DMS 273 (cell line): ENCODE measurements at regions not wholly inside any gene's neighbourhood (a gene's known extent, or its start where the extent isn't known, plus 50 kb on each side); places are given as distances from the start of the nearest gene placed in this dataset.
"Not testable (repeated sequence)": the region's sequence is repeated elsewhere in the genome, so short reads cannot be mapped to it uniquely, and the experiment has no call there.

Experiments
- DNase-seq: peaks from one replicate; lab custom pipeline; 2025; ENCODE audit not compliant: unreplicated experiment; lab: John Stamatoyannopoulos, UW

DNA sequence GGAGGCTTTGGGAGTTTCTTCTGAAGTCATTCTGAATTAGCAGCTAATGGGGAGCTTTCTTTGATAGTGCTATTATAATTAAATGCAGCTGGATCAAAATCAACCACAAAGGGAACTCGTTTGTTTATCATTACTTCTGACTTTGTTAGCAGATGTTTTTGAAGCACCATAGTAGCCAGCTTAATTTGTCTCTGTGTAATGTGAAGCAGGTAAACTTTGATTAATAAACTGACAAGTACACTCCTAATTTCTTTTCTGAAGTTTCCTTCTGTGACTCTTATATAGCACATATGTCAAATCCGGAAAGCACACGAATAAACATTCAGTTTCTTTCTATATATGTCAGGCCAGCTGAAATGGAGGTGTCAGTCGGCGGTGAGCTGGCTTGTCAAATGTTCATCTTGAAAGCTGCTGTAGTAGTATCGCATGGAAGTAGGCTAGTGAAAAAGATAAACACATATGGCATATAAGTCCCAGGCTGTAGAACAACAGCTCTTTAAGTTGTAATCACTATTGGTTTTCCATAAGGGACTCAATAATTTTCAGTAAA, 451.9 kb upstream of the ZEB2 start:
- no peak for DNase-seq

DNA sequence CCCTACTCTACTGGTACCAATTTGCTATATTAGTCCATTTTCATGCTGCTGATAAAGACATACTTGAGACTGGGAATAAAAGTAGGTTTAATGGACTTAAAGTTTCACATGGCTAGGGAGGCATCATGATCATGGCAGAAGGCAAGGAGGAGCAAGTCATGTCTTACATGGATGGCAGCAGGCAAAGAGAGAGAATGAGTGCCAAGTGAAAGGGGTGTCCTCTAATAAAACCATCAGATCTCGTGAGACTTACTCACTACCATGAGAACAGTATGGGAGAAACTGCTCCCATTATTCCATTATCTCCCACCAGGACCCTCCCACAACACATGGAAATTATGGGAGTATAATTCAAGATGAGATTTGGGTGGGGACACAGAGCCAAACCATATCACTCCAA, 450.5 kb upstream of the ZEB2 start:
- not testable (repeated sequence) for DNase-seq

DNA sequence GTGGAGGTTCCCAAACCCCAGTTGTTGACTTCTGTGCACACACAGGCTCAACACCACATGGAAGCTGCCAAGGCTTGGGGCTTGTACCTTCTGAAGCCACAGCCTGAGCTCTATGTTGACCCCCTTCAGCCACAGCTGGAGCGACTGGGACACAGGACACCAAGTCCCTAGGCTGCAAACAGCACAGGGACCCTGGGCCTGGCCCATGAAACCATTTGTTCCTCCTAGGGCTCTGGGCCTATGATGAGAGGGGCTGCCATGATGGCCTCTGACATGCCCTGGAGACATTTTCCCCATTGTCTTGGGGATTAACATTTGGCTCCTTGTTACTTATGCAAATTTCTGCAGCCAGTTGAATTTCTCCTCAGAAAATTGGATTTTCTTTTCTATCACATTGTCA, 449.6 kb upstream of the ZEB2 start:
- DNase-seq = not testable (repeated sequence)

DNA sequence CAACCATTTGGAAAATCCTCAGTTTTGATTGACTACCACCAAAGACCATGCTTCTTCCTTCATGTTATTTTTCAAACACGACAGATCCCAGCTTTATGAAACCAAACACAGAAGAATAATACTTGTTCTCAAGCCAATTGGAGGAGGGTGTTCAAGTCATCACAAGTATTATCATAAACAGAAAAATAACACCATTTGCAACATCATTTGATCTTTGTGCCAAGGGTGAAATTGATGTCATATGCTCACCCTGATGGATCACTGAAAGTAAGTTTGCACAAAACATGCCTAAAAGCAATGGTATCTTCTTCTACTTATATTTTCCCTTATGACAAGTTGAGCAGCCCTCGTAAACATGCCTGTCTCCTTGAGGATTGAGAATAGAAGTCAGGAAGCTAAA, 448.0 kb upstream of the ZEB2 start:
- DNase-seq = no peak

DNA sequence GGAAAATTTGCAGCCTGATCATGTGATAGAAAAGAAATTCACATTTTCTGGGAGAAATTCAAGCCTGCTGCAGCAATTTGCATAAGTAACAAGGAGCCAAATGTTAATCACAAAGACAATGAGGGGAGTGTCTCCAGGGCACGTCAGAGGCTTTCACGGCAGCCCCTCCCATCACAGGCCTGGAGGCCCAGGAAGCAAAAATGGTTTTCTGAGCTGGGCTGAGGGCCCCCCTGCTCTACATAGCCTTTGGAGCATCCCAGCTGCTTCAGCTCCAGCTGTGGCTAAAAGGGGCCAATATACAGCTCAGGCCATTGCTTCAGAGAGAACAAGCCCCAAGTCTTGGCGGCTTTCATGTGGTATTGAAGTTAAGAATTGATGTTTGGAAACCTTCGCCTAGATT, 445.3 kb upstream of the ZEB2 start:
- no peak for DNase-seq

DNA sequence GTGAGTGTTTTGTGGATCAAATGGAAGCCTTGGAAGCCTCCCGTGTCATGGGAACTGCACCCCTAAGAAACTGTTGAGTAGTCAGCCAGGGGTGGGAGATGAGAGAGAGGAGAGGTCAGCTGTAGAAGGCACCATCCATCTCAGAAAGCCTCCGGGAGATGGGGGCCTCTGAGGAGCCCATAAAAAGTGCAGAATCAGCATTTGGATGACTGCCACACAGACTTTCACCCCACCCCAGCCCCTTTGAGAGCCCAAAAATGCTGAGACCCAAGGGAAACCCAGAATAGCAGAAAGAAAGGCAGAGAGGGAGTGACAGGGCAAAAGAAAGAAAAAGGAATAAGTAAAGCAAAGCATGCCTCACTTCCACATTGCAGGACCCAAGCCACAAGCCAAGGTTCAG, 443.1 kb upstream of the ZEB2 start:
- DNase-seq = no peak

DNA sequence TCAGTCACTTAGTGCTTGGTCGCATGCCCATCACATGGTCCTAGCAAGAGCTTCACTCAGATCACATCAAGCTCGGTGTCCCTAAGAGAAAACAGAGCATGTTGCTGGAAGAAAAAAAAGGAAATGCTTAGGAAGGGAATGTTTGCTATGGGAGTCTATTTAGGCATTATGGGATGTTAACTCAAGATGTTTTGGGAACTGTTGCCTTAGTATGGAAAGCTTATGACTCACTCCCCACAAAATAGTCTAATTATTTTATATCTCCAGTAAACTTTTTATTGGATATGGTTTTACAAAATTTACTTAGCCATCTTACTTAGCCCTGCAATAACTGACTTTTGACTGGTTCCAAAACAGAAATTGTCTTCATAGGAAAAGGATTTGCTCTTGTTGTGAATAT, 439.5 kb upstream of the ZEB2 start:
- no peak for DNase-seq

DNA sequence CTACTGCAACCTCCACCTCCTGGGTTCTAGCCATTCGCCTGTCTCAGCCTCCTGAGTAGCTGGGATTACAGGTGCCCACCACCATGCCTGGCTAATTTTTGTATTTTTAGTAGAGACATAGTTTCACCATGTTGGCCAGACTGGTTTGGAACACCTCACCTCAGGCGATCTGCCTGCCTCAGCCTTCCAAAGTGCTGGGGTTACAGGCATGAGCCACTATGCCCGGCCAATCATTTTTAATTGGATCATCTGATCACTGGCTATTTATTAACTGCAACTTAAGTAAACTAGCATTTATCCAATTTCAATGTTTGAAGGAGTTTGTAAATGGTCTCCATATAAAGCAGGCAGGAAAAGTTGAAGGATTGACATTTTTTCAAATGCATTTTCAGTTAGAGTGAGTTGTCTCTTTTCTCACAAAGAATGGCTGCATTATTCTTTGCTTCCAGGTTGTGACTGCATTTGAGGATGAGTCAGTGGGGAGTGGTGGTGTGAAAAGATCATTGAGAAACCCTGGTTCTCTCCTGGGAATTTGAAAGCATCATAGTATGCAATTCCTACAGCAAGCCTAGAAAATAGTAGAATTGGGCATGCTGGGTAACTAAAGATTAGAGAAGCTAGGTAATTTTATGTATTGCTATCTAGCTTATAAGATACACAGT, 431.1 kb upstream of the ZEB2 start:
- no peak for DNase-seq

DNA sequence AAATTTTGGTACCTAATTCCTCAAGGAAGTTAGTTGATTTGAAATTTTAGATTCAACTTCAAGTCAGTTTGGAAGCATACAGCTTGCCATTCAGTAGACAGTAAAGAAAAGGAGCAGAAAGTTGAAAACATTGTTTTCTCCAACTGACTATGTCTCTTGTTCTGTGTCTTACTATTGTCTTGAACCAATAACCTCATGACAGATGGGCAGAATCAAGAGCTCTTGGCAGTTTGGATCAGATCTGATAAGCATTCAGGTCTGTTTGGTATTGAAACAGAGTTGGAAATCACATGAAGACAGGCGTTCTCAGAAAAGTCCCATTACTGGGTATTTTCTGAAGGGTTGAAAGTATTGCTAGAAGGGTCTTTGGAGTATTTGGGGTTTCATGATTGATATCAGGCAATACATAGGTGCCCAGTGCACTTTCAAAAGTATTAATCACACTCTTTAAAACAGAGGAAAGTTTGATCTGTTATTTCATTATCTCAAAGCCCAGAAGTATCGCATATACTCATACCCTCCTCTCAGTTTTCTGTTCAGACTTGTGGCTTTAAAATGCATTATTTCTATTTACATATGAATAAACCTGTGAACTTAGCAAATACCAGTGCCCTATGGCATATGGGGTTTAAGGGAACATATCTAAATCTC, 428.4 kb upstream of the ZEB2 start:
- DNase-seq = peak; percentile 58

DNA sequence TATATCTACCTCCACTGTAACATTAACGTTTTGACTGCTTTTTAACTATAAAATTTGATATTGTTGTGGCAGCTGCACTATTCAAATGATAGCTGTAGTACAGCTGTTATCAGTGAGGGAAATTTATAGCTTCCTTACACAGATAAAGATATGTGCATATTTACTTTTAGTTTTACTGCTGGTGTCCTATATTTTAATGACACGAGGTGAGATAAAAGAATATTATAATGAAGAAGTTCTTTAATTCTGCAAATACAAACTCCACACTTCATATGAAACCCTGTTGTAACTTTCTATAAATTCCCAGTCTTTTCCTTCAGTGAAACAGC, 427.8 kb upstream of the ZEB2 start:
- no peak for DNase-seq

DNA sequence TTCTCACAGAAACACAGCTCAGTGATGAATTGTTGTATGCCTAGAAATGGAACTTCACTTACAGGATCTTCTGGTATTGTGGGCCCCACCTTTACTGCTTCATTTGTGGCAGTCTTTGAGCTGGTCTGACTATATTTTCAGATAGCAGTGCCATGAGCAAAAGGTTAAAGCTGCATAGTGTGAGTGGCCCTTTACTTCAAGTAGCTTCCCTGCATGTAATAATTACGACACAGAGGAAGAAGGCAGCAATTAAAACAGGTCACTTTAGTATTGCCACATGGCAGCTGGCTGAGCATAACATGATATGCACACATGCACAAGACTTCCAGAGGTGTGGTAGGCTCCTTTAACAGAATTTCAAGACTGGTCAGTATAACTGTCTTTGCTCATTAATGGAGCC, 426.3 kb upstream of the ZEB2 start:
- peak; percentile 32 for DNase-seq

DNA sequence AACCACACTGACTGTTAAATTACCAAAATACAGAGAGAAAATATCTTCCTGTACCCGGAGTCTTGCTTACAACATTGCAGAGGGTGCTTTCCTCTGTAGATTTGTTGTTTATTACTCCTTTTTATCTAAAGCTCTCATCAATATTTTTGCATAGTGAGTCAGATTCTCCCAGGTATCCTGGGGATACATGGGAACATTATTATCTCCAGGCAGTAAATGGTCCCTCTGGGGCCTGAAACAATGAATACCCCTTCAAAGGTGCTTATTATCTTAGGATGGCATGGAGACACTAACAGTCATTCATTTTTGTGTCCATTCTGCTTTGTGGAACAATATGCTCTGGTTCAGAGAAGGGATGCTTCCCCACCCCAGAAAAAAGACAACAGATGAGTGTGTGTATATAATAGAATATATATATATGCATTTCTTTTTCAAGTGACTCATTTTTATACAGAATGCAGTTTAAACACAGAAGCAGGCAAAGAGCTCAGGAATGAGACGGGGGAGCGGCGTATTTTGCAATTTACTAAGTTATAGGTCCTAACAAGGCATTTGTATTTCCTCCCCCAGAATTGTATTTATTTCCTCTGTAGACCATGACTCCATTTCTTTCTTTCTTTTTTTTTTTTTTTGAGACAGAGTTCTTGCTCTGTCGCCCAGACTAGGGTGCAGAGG, 424.8 kb upstream of the ZEB2 start:
- no peak for DNase-seq

DNA sequence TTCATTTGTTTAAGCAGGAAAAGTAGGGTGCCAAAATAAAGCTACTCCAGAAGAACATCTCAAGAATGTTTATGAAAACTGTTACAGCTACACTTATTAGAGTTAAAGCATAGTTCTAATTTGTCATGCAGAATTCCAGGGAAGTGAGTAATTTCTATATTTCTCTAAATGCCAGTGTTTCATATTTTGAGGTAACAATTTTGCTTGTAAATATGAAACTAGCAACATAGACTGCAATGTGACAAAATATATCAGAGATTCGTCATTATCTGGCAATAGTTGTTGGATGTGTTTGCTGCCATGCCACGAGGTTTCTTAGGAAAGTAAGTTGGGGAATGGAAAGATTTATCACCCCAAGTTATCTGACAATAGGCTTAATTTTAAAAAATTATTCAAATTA, 424.1 kb upstream of the ZEB2 start:
- DNase-seq = no peak

DNA sequence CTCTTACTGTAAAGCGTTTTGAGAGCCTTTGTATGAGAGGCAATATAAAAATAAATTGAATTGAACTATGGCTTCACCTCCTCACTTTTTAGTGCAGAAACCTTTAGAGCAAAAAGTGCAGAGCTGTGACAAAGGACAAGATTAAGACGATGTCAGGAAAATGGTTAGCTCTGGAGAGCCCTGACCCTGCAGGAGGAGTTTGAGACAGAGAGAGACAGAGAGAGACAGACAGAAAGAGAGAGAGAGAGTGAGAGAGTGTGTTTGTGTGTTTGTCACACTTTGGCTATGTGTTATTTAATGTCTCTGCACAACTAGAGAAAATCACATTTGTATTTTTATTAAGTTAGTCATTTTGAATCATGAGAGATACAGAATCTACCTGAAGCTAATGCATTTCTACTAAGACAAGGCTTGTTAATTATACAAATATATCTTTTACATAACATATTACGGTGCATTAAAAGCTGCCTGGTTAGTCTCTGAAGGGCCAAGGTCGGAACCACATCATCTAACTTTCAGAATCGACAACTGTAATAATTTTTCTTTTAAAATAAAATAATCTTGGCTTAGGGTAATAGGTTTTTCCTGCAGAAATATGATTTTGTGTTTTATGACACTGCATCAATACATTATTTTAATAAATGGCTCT, 423.5 kb upstream of the ZEB2 start:
- no peak for DNase-seq

DNA sequence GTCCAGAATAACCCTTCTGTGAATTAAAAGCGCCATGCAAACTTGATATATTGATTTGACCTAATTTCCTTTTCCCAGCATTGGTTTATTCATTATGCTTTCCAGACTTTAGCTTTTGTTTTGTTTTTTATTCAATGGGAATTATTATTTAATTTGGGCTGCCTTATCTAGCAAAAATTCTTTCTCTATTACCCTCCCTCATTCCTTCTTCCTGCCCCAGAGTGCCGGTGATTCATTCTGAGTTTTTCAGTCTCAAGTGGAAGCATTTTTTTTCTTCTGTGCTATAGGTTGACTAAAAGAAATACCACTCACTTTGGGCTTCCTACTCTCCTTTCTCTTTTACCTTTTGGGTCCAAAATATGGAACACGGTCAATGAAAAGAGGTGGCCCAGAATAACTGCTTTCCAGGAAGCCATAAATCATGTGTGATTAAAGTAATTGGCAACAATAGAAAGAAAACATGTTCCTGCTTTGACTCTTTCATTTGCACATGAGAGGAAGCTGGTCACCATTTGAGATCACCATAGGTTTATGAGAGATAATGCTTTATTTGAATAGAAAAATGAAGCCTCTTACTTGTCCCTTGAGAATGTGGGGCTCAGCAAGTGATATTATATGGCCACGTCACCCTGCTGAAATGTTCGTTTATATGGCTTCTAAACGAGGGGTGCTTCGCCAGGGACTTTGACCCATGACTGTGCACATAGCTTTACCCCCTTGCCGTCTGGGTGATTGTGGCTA, 422.8 kb upstream of the ZEB2 start:
- no peak for DNase-seq

DNA sequence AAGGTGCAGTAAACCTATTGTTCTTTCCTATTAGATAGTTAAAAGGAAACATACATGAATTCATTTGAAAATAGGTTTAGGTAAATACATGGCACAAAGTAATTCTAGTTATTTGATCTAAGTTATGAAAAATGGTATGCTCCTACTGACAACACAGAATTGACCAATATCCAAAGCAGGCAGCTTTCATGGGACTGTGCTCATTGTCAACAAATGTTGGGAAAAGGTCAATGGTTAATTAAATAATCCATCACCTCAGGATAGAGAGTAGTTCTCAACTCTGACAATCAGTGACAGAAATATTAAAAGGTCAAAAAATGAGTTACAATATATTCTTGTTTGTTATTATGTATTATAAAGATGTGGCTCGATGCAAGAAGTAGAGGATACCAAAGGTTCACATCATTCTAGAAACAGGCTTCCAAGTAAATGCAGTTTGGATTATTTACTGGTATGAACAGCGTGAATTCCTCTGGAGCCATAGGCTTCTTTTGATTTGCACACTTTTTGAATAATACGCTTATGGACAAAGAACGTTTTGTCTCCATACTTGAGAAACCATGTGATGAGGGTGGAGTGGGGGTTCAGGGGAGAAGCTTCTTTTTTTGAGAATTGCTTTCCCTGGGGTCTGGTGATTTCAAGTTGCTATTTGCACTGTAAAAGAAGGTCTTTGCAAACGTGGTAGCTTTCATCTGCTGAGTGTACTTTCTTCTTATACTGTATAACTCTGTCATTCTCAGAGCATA, 422.0 kb upstream of the ZEB2 start:
- DNase-seq = no peak

DNA sequence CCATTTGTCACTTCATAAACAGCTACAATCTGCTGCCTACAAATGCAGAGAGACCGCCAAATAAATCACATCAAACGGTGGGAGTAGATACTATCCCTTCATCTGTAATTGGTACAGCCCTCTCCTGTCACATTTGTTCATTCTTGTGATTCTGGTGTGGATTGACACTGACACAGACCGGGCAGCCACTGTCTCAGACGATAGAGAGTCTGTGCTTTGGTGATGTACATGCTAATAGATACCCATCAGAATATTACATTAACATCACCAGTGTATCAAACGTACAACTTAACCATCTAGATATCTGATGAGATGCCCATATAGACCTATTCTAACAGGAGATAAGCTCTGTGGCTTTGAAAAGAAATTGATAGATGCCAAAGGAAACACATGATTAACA, 419.7 kb upstream of the ZEB2 start:
- no peak for DNase-seq

DNA sequence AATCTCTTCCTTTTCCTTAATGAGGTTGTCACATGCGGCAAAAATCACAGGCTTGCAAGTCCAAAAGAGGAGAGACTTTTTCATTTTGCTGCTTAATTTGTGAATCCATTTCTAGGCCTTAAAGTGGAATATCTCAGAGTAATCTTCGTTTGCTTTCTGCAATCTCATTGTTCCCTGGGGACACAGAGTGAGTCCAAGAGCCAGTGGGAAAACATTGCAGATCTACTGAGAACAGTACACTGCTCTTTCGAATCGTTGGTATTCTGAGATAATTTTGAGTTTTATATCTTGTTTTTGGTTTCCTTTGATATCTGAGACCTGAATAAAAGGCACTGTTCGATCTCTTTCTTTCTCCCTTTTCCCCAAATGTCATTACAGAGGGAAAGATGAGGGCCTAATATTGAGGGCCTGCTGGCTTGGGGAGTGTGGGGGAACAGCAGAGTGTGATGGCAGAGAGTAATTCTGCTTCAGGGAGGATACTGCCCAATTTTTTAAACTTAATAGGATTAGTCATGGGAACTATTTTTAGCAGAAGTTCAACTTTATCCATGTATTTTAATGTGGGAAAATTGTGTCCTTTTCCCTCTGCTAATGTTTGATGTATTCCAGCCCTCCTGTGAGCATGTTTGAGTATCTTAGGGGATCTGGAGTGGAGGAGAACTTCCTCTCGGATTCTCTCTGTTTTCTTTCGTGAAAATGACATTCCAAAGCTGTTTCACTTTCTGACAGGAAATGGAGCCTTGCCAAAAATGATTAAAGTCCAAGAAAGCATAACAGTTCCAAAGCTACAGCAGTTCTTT, 418.2 kb upstream of the ZEB2 start:
- peak; percentile 53 for DNase-seq

DNA sequence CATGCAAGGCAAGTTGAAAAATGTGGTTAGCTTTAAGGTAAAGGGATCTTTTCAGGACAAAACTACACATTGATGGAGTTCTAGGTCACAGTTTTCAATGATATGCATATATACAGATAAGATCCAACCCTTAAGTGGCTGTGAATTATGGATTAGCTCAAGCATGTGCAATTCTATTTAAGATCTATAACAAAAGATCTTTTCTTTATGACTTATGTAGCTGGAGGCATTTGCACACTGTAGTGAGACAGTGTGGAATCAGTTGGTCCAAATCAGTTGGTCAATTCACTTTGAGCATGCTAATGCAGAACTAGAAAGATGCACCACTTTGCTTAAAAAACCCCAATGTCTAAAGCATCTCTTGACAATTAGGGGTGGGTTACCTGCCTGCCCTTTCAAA, 417.1 kb upstream of the ZEB2 start:
- no peak for DNase-seq

DNA sequence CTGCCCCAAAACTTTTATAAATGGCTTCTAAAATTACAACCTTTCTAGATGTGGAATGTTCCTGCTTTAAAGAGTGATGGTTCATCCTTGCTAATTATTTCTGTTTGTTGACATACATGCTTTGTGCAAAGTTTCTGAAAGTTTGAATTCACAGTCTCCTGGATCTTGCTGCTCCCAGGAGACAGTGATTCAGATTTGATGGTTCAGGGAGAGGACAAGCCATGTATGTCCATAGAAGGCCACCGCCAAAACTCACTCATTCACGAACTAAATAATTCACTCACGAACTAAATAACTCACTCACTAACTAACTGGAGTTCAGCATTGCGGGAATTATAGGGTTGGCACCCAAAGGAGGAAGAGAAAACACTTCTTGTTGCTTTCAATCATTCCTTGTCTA, 416.5 kb upstream of the ZEB2 start:
- DNase-seq = no peak
